ENCODE measurements at regions not wholly inside any gene's neighbourhood (a gene's known extent, or its start where the extent isn't known, plus 50 kb on each side); places are given as distances from the start of the nearest gene placed in this dataset.

DNA sequence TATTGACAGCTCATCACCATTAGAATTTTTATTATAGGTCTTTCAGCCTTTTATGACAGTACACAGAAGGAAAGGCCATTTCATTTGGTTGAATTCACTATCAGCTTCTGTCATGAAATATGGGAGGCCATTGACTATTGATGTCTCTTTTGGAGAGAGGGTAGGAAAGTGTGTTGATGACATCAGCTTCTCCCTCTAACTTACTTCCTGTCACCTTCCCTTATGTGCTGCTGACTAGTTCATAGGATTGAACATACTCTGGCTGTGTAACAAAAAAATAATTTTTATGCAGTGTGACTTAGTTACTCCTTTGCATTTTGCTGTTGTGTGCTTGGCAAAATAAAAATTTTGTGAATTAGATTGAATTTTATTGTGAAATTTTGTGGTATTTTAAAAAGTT lies 769.2 kb downstream of the METTL15 start:
- no peak overlapping the region for H4K8ac ChIP-seq (ENCODE audit: low read depth, low read length)
- H2AK5ac ChIP-seq (ENCODE audit: low read length) = no peak overlapping the region
- no peak overlapping the region for H2BK12ac ChIP-seq (ENCODE audit: low read length)
- H3K9me3 ChIP-seq (ENCODE audit: insufficient read depth, low read depth, low read length) = no peaks in the 10 kb centered on the region
- H3K79me2 ChIP-seq (ENCODE audit: control insufficient read depth, insufficient read depth, low read length, poor library complexity) = no peaks in the 10 kb centered on the region
- no peak overlapping the region for H3K27ac ChIP-seq (ENCODE audit: low read depth, low read length)
- no peak overlapping the region for H2AFZ ChIP-seq (ENCODE audit: insufficient read depth, low read length, poor library complexity)
- H3K14ac ChIP-seq (ENCODE audit: low read length) = no peak overlapping the region
- H3K4me2 ChIP-seq (ENCODE audit: low read length) = no peak overlapping the region
- H3K79me1 ChIP-seq (ENCODE audit: low read length) = no peaks in the 10 kb centered on the region
- H2BK5ac ChIP-seq (ENCODE audit: low read depth, low read length, poor library complexity) = no peak overlapping the region
- H3K4ac ChIP-seq (ENCODE audit: low read depth, low read length) = no peak overlapping the region
- no peak overlapping the region for H4K91ac ChIP-seq (ENCODE audit: low read depth, low read length)
- H3K27me3 ChIP-seq (ENCODE audit: insufficient read depth, low read length) = no peaks in the 10 kb centered on the region
- no peak overlapping the region for H3K4me3 ChIP-seq (ENCODE audit: low read depth, low read length)
- H2BK120ac ChIP-seq (ENCODE audit: insufficient read depth, low read length, poor library complexity) = no peak overlapping the region
- no peak overlapping the region for H3K18ac ChIP-seq (ENCODE audit: low read length)
- no peaks in the 10 kb centered on the region for H3K4me1 ChIP-seq (ENCODE audit: control insufficient read depth in 1 of 2, insufficient read depth in 2 of 2, low read length in 2 of 2)
- H3K23ac ChIP-seq (ENCODE audit: low read length) = no peak overlapping the region
- no peak overlapping the region for H4K12ac ChIP-seq (ENCODE audit: low read depth, low read length)
- no peaks in the 10 kb centered on the region for H3K36me3 ChIP-seq (ENCODE audit: control insufficient read depth in 1 of 2, insufficient read depth in 2 of 2, low read length in 2 of 2)
- no peak overlapping the region for H3K9ac ChIP-seq (ENCODE audit: low read length)
- DNase-seq = no peak

DNA sequence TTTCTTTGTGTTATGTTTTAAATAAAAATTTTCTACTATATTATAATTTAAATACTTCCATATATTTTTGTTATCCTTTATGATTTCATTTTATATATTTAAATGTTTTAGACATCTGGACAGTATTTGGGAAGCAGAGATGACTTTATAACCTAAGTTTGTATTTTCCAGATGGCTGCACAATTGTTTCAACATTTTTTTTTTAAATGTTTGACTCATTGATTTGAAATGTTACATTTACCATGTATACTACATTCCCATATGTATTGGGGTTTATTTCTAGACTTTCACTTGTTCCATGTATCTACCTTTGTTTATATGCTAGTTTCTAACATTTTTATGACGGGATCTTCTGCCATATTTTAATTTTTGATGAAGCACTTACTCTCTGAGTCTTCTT lies 766.5 kb downstream of the METTL15 start:
- Histone ChIP-seq H3K4me2 (ENCODE audit: low read length) (no peak overlapping the region), H4K12ac (ENCODE audit: low read depth, low read length) (no peak overlapping the region), H2BK120ac (ENCODE audit: insufficient read depth, low read length, poor library complexity) (no peak overlapping the region), H3K23ac (ENCODE audit: low read length) (no peak overlapping the region), H4K91ac (ENCODE audit: low read depth, low read length) (no peak overlapping the region), H2BK12ac (ENCODE audit: low read length) (no peak overlapping the region), H2AFZ (ENCODE audit: insufficient read depth, low read length, poor library complexity) (no peak overlapping the region), H3K9me3 (ENCODE audit: insufficient read depth, low read depth, low read length) (no peaks in the 10 kb centered on the region), H3K4me1 (ENCODE audit: control insufficient read depth in 1 of 2, insufficient read depth in 2 of 2, low read length in 2 of 2) (no peaks in the 10 kb centered on the region), H2AK5ac (ENCODE audit: low read length) (no peak overlapping the region), H3K4me3 (ENCODE audit: low read depth, low read length) (no peak overlapping the region), H3K79me1 (ENCODE audit: low read length) (no peaks in the 10 kb centered on the region), H3K9ac (ENCODE audit: low read length) (no peak overlapping the region), H3K36me3 (ENCODE audit: control insufficient read depth in 1 of 2, insufficient read depth in 2 of 2, low read length in 2 of 2) (no peaks in the 10 kb centered on the region), H2BK5ac (ENCODE audit: low read depth, low read length, poor library complexity) (no peak overlapping the region), H4K8ac (ENCODE audit: low read depth, low read length) (no peak overlapping the region), H3K4ac (ENCODE audit: low read depth, low read length) (no peak overlapping the region), H3K79me2 (ENCODE audit: control insufficient read depth, insufficient read depth, low read length, poor library complexity) (no peaks in the 10 kb centered on the region), H3K27ac (ENCODE audit: low read depth, low read length) (no peak overlapping the region), H3K18ac (ENCODE audit: low read length) (no peak overlapping the region), H3K14ac (ENCODE audit: low read length) (no peak overlapping the region), H3K27me3 (ENCODE audit: insufficient read depth, low read length) (no peaks in the 10 kb centered on the region)
- no peak for DNase-seq
- WGBS (ENCODE audit: extremely low coverage, insufficient coverage, insufficient read length) = no CpG with 5 or more reads among the region's 1 CpG

DNA sequence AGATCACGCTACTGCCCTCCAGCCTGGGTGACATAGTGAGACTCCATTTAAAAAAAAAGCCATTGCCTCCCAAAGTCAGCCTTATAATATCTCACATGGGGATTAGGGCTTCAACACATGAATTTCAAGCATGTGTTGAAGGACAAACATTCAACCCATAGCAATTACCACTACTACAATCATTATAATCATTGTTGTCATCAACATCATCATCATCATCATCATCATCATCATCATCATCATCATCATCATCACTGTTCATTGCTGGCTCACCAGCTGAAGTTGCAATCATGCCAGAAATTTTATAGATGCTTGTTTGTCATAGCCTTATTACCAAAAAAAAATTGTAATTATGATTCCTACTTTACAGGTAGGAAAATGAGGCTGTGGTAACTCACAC lies 762.9 kb downstream of the METTL15 start:
- H3K79me1 ChIP-seq (ENCODE audit: low read length) = no peaks in the 10 kb centered on the region
- no peak overlapping the region for H3K18ac ChIP-seq (ENCODE audit: low read length)
- H2AFZ ChIP-seq (ENCODE audit: insufficient read depth, low read length, poor library complexity) = no peak overlapping the region
- H3K4me2 ChIP-seq (ENCODE audit: low read length) = no peak overlapping the region
- H3K36me3 ChIP-seq (ENCODE audit: control insufficient read depth in 1 of 2, insufficient read depth in 2 of 2, low read length in 2 of 2) = no peaks in the 10 kb centered on the region
- no peak overlapping the region for H2AK5ac ChIP-seq (ENCODE audit: low read length)
- H3K27ac ChIP-seq (ENCODE audit: low read depth, low read length) = no peak overlapping the region
- DNase-seq = no peak
- H3K79me2 ChIP-seq (ENCODE audit: control insufficient read depth, insufficient read depth, low read length, poor library complexity) = no peaks in the 10 kb centered on the region
- no peak overlapping the region for H3K9ac ChIP-seq (ENCODE audit: low read length)
- H3K14ac ChIP-seq (ENCODE audit: low read length) = no peak overlapping the region
- no peak overlapping the region for H4K12ac ChIP-seq (ENCODE audit: low read depth, low read length)
- no peaks in the 10 kb centered on the region for H3K9me3 ChIP-seq (ENCODE audit: insufficient read depth, low read depth, low read length)
- H3K4me3 ChIP-seq (ENCODE audit: low read depth, low read length) = no peak overlapping the region
- H2BK5ac ChIP-seq (ENCODE audit: low read depth, low read length, poor library complexity) = no peak overlapping the region
- no peak overlapping the region for H2BK12ac ChIP-seq (ENCODE audit: low read length)
- no peaks in the 10 kb centered on the region for H3K27me3 ChIP-seq (ENCODE audit: insufficient read depth, low read length)
- H3K23ac ChIP-seq (ENCODE audit: low read length) = no peak overlapping the region
- no peak overlapping the region for H3K4ac ChIP-seq (ENCODE audit: low read depth, low read length)
- H3K4me1 ChIP-seq (ENCODE audit: control insufficient read depth in 1 of 2, insufficient read depth in 2 of 2, low read length in 2 of 2) = no peaks in the 10 kb centered on the region
- H4K91ac ChIP-seq (ENCODE audit: low read depth, low read length) = no peak overlapping the region
- no CpG with 5 or more reads among the region's 1 CpG for WGBS (ENCODE audit: extremely low coverage, insufficient coverage, insufficient read length)
- H2BK120ac ChIP-seq (ENCODE audit: insufficient read depth, low read length, poor library complexity) = no peak overlapping the region
- H4K8ac ChIP-seq (ENCODE audit: low read depth, low read length) = no peak overlapping the region

DNA sequence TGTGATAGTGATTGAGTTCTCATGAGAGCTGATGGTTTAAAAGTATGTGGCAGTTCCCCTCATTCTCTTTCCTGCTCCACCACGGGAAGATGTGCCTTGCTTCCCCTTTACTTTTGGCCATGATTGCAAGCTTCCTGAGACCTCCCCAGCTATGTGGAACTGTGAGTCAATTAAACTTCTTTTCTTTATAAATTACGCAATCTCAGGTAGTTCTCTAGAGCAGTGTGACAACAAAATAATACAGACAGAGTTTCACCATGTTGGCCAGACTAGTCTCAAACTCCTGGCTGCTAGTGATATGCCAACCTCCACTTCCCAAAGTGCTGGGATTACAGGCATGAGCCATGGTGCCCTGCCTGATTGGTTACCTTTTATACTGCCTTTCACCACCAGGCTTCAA lies 755.2 kb downstream of the METTL15 start:
- H4K91ac ChIP-seq (ENCODE audit: low read depth, low read length) = no peak overlapping the region
- H2BK12ac ChIP-seq (ENCODE audit: low read length) = no peak overlapping the region
- H4K12ac ChIP-seq (ENCODE audit: low read depth, low read length) = no peak overlapping the region
- no peak overlapping the region for H3K4me3 ChIP-seq (ENCODE audit: low read depth, low read length)
- H3K9ac ChIP-seq (ENCODE audit: low read length) = no peak overlapping the region
- H3K79me2 ChIP-seq (ENCODE audit: control insufficient read depth, insufficient read depth, low read length, poor library complexity) = no peaks in the 10 kb centered on the region
- no peak overlapping the region for H4K8ac ChIP-seq (ENCODE audit: low read depth, low read length)
- no peak overlapping the region for H3K4me2 ChIP-seq (ENCODE audit: low read length)
- WGBS (ENCODE audit: extremely low coverage, insufficient coverage, insufficient read length) = no CpG with 5 or more reads among the region's 2 CpGs
- H3K9me3 ChIP-seq (ENCODE audit: insufficient read depth, low read depth, low read length) = no peaks in the 10 kb centered on the region
- H3K27me3 ChIP-seq (ENCODE audit: insufficient read depth, low read length) = no peaks in the 10 kb centered on the region
- H3K4me1 ChIP-seq (ENCODE audit: control insufficient read depth in 1 of 2, insufficient read depth in 2 of 2, low read length in 2 of 2) = no peaks in the 10 kb centered on the region
- no peak overlapping the region for H2BK120ac ChIP-seq (ENCODE audit: insufficient read depth, low read length, poor library complexity)
- no peak overlapping the region for H2AFZ ChIP-seq (ENCODE audit: insufficient read depth, low read length, poor library complexity)
- no peaks in the 10 kb centered on the region for H3K36me3 ChIP-seq (ENCODE audit: control insufficient read depth in 1 of 2, insufficient read depth in 2 of 2, low read length in 2 of 2)
- no peak overlapping the region for H3K27ac ChIP-seq (ENCODE audit: low read depth, low read length)
- no peak overlapping the region for H2BK5ac ChIP-seq (ENCODE audit: low read depth, low read length, poor library complexity)
- H3K23ac ChIP-seq (ENCODE audit: low read length) = no peak overlapping the region
- no peak overlapping the region for H3K14ac ChIP-seq (ENCODE audit: low read length)
- no peak overlapping the region for H3K4ac ChIP-seq (ENCODE audit: low read depth, low read length)
- H3K79me1 ChIP-seq (ENCODE audit: low read length) = no peaks in the 10 kb centered on the region
- DNase-seq = no peak
- H2AK5ac ChIP-seq (ENCODE audit: low read length) = no peak overlapping the region
- no peak overlapping the region for H3K18ac ChIP-seq (ENCODE audit: low read length)

DNA sequence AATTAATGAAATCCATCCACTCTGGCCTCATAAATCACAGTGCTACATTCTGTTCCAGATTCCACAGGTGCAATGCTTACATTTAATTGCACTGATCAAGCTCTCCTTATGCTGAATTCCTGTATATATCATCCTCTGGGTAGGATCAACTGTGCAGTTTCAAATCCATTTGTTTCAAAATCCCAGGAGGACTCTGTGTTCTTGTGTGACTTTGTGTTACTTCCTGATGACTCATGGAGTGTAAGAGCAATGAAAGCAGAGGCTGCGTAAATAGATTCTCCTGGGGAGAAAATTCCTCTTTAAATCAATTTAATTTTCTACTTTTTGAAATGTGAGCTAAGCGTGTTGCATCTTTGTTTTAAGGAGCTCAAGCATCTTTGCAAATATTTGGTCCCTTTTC lies 752.7 kb downstream of the METTL15 start:
- Histone ChIP-seq H2AK5ac (ENCODE audit: low read length) (no peak overlapping the region), H3K79me2 (ENCODE audit: control insufficient read depth, insufficient read depth, low read length, poor library complexity) (no peaks in the 10 kb centered on the region), H4K91ac (ENCODE audit: low read depth, low read length) (no peak overlapping the region), H3K9ac (ENCODE audit: low read length) (no peak overlapping the region), H2AFZ (ENCODE audit: insufficient read depth, low read length, poor library complexity) (no peak overlapping the region), H2BK12ac (ENCODE audit: low read length) (no peak overlapping the region), H3K4ac (ENCODE audit: low read depth, low read length) (no peak overlapping the region), H3K4me1 (ENCODE audit: control insufficient read depth in 1 of 2, insufficient read depth in 2 of 2, low read length in 2 of 2) (no peaks in the 10 kb centered on the region), H3K23ac (ENCODE audit: low read length) (no peak overlapping the region), H3K18ac (ENCODE audit: low read length) (no peak overlapping the region), H3K9me3 (ENCODE audit: insufficient read depth, low read depth, low read length) (peaks cover 6% of the 10 kb centered on the region), H3K14ac (ENCODE audit: low read length) (no peak overlapping the region), H3K79me1 (ENCODE audit: low read length) (no peaks in the 10 kb centered on the region), H4K12ac (ENCODE audit: low read depth, low read length) (no peak overlapping the region), H3K27ac (ENCODE audit: low read depth, low read length) (no peak overlapping the region), H3K4me3 (ENCODE audit: low read depth, low read length) (no peak overlapping the region), H3K4me2 (ENCODE audit: low read length) (no peak overlapping the region), H3K27me3 (ENCODE audit: insufficient read depth, low read length) (no peaks in the 10 kb centered on the region), H3K36me3 (ENCODE audit: control insufficient read depth in 1 of 2, insufficient read depth in 2 of 2, low read length in 2 of 2) (no peaks in the 10 kb centered on the region), H4K8ac (ENCODE audit: low read depth, low read length) (no peak overlapping the region), H2BK5ac (ENCODE audit: low read depth, low read length, poor library complexity) (no peak overlapping the region), H2BK120ac (ENCODE audit: insufficient read depth, low read length, poor library complexity) (no peak overlapping the region)
- DNase-seq = no peak
- WGBS (ENCODE audit: extremely low coverage, insufficient coverage, insufficient read length) = no CpG with 5 or more reads among the region's 2 CpGs

Measured in trophoblast cell (in vitro differentiated cells and primary cell).